Kidney (tissue), 13 donors: ENCODE measurements at regions not wholly inside any gene's neighbourhood (a gene's known extent, or its start where the extent isn't known, plus 50 kb on each side); places are given as distances from the start of the nearest gene placed in this dataset.

ENCODE experiments used
- DNase-seq, 5 donors: peaks; one replicate each; pipeline ENCODE4 v3.0.0-alpha.2; 2013 to 2020
- FAIRE-seq: peaks from 2 replicates; lab custom pipeline; 2012; peaks lifted over from hg19 to GRCh38; lab: Jason Lieb, UNC
- H3K27ac ChIP-seq, 2 donors: one replicate each; pipeline ENCODE4 v1.7.0; 2013; ENCODE audit warnings: low read depth in 2 of 2, low read length in 2 of 2, inconsistent platforms in 1 of 2
- H3K27me3 ChIP-seq: one replicate; pipeline ENCODE4 v1.7.1; 2013; ENCODE audit warnings: low read length, inconsistent platforms; ENCODE audit not compliant: control insufficient read depth, insufficient read depth
- H3K36me3 ChIP-seq, 3 donors: one replicate each; pipeline versions ENCODE4 v1.7.0 to v1.7.1; 2013; ENCODE audit warnings: low read length in 3 of 3, control low read depth in 1 of 3, inconsistent platforms in 1 of 3; ENCODE audit not compliant: insufficient read depth in 3 of 3, control insufficient read depth in 2 of 3
- H3K4me1 ChIP-seq, 3 donors: one replicate each; pipeline versions ENCODE4 v1.7.0 to v1.7.1; 2013; ENCODE audit warnings: low read length in 3 of 3, inconsistent platforms in 1 of 3, low read depth in 1 of 3; ENCODE audit not compliant: control insufficient read depth in 2 of 3, insufficient read depth in 2 of 3
- H3K4me3 ChIP-seq, 3 donors: one replicate each; pipeline versions ENCODE4 v1.7.0 to v1.8.1; 2013; ENCODE audit warnings: low read length in 3 of 3, control low read depth in 1 of 3, inconsistent platforms in 1 of 3
- H3K9ac ChIP-seq, 3 donors: one replicate each; pipeline versions ENCODE4 v1.7.0 to v1.7.1; 2013; ENCODE audit warnings: low read length in 3 of 3, control low read depth in 1 of 3, inconsistent platforms in 1 of 3
- H3K9me3 ChIP-seq, 3 donors: one replicate each; pipeline versions ENCODE4 v1.7.0 to v1.7.1; 2013; ENCODE audit warnings: low read length in 3 of 3, control low read depth in 1 of 3, inconsistent platforms in 1 of 3; ENCODE audit not compliant: control insufficient read depth in 2 of 3, insufficient read depth in 1 of 3
- intact Hi-C: fragments of 100-400 bp; cut with DNase I; formaldehyde crosslinking; loops from one replicate; pipeline ENCODE4 v1.11.1; 2022
- TF ChIP-seq, protein P1 (sequence below): IDR thresholded peaks from 3 replicates; pipeline ENCODE4 v1.5.1; 2012; ENCODE audit warnings: mild to moderate bottlenecking, moderate library complexity, borderline replicate concordance; ENCODE audit not compliant: insufficient read depth; ENCODE audit errors: extremely low read depth
- donor health status: control.
- donor health status: control.
- donor health status: control.
- donor health status: control.
- donor health status: control.
- donor health status: DM: yes; HTN: yes; CAD: no.
- donor health status: Normal renal cell carcinoma (clear cell type).

DNA sequence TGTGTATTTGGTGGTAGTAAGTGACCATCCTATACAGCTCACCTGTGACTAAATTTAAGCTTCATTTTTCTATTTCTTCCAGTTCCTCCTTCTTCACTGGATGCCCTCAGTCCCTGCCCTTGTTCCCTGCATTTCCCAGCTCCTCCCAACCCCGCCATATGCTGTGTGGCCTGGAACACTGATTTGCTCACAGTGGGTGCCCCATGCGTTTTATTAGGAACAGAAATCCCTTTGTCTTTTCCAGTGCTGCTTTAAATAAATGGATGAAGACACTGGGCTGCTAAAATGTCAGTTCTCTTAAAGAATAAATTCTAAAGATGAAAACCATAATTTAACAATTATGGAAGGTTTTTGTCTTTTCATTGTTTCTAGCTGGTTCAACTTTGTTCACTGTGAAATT is 477.3 kb downstream of the DCDC2C start:
- FAIRE-seq: no peak

DNA sequence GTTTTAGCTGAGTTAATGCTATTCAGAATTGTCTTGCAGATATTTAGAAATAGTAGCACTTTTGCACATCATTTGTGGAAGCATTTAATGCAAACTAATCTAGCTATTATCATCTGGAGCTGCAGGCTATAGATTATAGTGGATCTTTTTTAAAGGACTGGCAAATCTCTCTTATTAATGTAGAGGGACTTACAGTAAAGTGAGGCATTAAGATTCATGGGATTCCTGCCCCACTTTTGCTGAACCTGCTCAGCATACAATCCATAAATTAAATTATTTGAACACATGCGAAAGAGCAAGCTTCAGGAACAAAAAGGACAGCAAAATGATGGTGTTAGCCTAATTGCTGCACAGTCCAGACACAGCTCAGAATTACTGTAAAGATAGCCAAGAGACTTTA is 477.7 kb downstream of the DCDC2C start:
- Histone ChIP-seq H3K4me3 (no peak overlapping the region), H3K4me1 (no peaks in the 10 kb centered on the region), H3K9me3 (peaks cover 0 to 5% (median 0%) of the 10 kb centered on the region in 3 donors), H3K36me3 (no peaks in the 10 kb centered on the region), H3K9ac (no peak overlapping the region), H3K27me3 (no peaks in the 10 kb centered on the region), H3K27ac (no peak overlapping the region)
- DNase-seq (no peak), FAIRE-seq (no peak)
- intact Hi-C loops: no loop called here
- TF ChIP-seq, protein P1, sequence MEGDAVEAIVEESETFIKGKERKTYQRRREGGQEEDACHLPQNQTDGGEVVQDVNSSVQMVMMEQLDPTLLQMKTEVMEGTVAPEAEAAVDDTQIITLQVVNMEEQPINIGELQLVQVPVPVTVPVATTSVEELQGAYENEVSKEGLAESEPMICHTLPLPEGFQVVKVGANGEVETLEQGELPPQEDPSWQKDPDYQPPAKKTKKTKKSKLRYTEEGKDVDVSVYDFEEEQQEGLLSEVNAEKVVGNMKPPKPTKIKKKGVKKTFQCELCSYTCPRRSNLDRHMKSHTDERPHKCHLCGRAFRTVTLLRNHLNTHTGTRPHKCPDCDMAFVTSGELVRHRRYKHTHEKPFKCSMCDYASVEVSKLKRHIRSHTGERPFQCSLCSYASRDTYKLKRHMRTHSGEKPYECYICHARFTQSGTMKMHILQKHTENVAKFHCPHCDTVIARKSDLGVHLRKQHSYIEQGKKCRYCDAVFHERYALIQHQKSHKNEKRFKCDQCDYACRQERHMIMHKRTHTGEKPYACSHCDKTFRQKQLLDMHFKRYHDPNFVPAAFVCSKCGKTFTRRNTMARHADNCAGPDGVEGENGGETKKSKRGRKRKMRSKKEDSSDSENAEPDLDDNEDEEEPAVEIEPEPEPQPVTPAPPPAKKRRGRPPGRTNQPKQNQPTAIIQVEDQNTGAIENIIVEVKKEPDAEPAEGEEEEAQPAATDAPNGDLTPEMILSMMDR: no peak

More for the DNA sequence above, 477.3 kb downstream of the DCDC2C start:
- H3K27me3 ChIP-seq: no peaks in the 10 kb centered on the region
- H3K9ac ChIP-seq: no peak overlapping the region
- no peak overlapping the region for H3K4me3 ChIP-seq
- TF ChIP-seq, protein P1: no peak
- no peaks in the 10 kb centered on the region for H3K36me3 ChIP-seq
- no peaks in the 10 kb centered on the region for H3K4me1 ChIP-seq
- H3K9me3 ChIP-seq: peaks cover 0 to 9% (median 0%) of the 10 kb centered on the region in 3 donors
- no peak overlapping the region for H3K27ac ChIP-seq
- intact Hi-C loops: no loop called here
- no peak for DNase-seq

DNA sequence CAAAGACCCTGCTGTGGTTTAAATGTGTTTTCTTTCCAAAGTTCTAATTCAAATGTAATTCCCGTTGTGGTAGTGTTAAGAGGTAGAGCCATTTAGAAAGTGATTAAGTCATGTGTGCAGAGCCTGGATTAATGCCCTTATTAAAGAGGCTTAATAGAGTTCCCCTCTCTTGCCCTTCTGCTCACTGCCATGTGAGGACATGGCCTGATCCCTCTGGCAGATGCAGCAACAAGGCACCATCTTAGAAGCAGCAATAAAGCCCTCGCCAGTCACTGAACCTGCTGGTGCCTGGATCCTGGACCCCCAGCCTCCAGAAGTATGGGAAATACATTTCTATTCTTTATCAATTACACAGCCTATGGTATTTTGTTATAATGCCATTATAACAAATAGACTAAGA is 485.2 kb downstream of the DCDC2C start:
- Histone ChIP-seq H3K36me3 (no peaks in the 10 kb centered on the region), H3K4me3 (no peak overlapping the region), H3K9me3 (no peaks in the 10 kb centered on the region), H3K9ac (no peak overlapping the region), H3K27me3 (no peaks in the 10 kb centered on the region), H3K27ac (no peak overlapping the region), H3K4me1 (no peaks in the 10 kb centered on the region)
- TF ChIP-seq, protein P1: no peak
- DNase-seq (no peak), FAIRE-seq (no peak)
- intact Hi-C loops: no loop called here

DNA sequence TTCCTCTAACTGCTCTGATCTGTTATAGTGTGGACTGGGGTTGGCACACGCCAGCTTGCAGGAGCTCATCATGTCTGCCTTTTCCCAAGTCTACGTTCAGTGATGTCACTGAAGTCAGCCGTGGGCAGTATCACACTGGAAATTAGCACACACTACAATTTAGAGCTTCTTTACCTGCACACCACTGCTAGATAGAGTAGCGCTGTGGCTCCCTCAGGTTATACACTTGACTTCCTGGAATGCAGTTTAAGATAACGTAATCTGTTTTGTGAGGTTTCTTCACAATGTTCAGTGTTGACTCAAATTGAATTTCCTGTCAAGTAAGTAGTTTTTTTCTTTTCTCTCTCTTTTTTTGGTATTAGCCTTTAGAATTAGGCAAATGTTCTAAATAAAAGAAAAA is 487.2 kb downstream of the DCDC2C start:
- Histone ChIP-seq H3K4me1 (no peaks in the 10 kb centered on the region), H3K9ac (no peak overlapping the region), H3K27me3 (no peaks in the 10 kb centered on the region), H3K4me3 (no peak overlapping the region), H3K27ac (no peak overlapping the region), H3K36me3 (no peaks in the 10 kb centered on the region), H3K9me3 (no peaks in the 10 kb centered on the region)
- intact Hi-C loops: no loop called here
- no peak for DNase-seq
- TF ChIP-seq, protein P1: no peak
- FAIRE-seq: no peak
